A673 (cell line): ENCODE measurements at regions not wholly inside any gene's neighbourhood (a gene's known extent, or its start where the extent isn't known, plus 50 kb on each side); places are given as distances from the start of the nearest gene placed in this dataset.

Source experiments
- BruUV-seq: library from RNA; stranded (reverse); fragments of 400-500 nt; replicated peaks from 2 replicates; lab custom pipeline; 2021; lab: Mats Ljungman, UMichigan
- CTCF ChIA-PET: fragments of 300-600 bp; sonication (Branson Sonifier 250); formaldehyde crosslinking; loops from one replicate; lab custom pipeline; 2022; ENCODE audit warnings: antibody characterized with exemption; lab: Charles Lee
- POLR2A ChIA-PET: fragments of 300-600 bp; sonication (Branson Sonifier 250); formaldehyde crosslinking; loops from one replicate; lab custom pipeline; 2022; ENCODE audit warnings: antibody characterized with exemption; ENCODE audit not compliant: low non-redundant PET; lab: Charles Lee
- DNase-seq: peaks from one replicate; pipeline ENCODE4 v3.0.0-alpha.2; 2015; ENCODE audit warnings: low spot score
- H3K27ac ChIP-seq: fragments of 200-600 bp; sonication (generic); 2 replicates; pipeline ENCODE4 v1.5.1; 2016; ENCODE audit warnings: mixed run types, low read depth, mild to moderate bottlenecking, mixed read lengths, antibody characterized with exemption, low read length; ENCODE audit not compliant: poor library complexity, severe bottlenecking
- H3K27me3 ChIP-seq: fragments of 200-600 bp; sonication (generic); replicated peaks from 2 replicates; pipeline ENCODE4 v1.6.1; 2017; ENCODE audit warnings: mixed run types, low read depth, mild to moderate bottlenecking, mixed read lengths, antibody characterized with exemption, low read length; ENCODE audit not compliant: insufficient read depth, poor library complexity
- H3K36me3 ChIP-seq: fragments of 200-600 bp; sonication (generic); 2 replicates; pipeline ENCODE4 v1.6.1; 2016; ENCODE audit warnings: mixed run types, mild to moderate bottlenecking, mixed read lengths, antibody characterized with exemption, low read length; ENCODE audit not compliant: insufficient read depth, poor library complexity, severe bottlenecking
- H3K4me1 ChIP-seq: fragments of 200-600 bp; sonication (generic); 2 replicates; pipeline ENCODE4 v1.6.1; 2017; ENCODE audit warnings: mixed run types, mild to moderate bottlenecking, mixed read lengths, antibody characterized with exemption, low read length; ENCODE audit not compliant: insufficient read depth, poor library complexity, severe bottlenecking
- H3K4me3 ChIP-seq: fragments of 200-600 bp; sonication (generic); 2 replicates; pipeline ENCODE4 v1.5.1; 2016; ENCODE audit warnings: low read depth, mixed run types, mild to moderate bottlenecking, mixed read lengths, low read length; ENCODE audit not compliant: poor library complexity, severe bottlenecking
- H3K9me3 ChIP-seq: fragments of 200-600 bp; sonication (generic); 2 replicates; pipeline ENCODE4 v1.6.1; 2016; ENCODE audit warnings: mixed run types, low read depth, mild to moderate bottlenecking, mixed read lengths, antibody characterized with exemption, low read length; ENCODE audit not compliant: poor library complexity, severe bottlenecking
- CTCF ChIP-seq: fragments of 300-800, 200-600 bp; sonication (generic); conservative IDR thresholded peaks from 2 replicates; pipeline ENCODE4 v1.5.1; 2017; ENCODE audit warnings: low read depth, mild to moderate bottlenecking, antibody characterized with exemption, low read length, moderate library complexity, mixed read lengths
- EZH2 ChIP-seq: fragments of 200-600 bp; sonication (generic); IDR thresholded peaks from 2 replicates; pipeline ENCODE4 v1.6.1; 2017; ENCODE audit warnings: borderline replicate concordance, low read depth, mild to moderate bottlenecking, mixed read lengths, antibody characterized with exemption, low read length; ENCODE audit not compliant: poor library complexity, severe bottlenecking
- intact Hi-C: fragments of 100-400 bp; cut with micrococcal nuclease; formaldehyde crosslinking; loops from one replicate; pipeline ENCODE4 v1.10.0; 2022; ENCODE audit not compliant: unreplicated experiment

GRCh38 chr12:5177731-5178130, 134.1 kb downstream of the KCNA5 start:
- Histone ChIP-seq H3K4me1 (no peaks in the 10 kb centered on the region), H3K4me3 (no peak overlapping the region), H3K27ac (no peak overlapping the region), H3K27me3 (peaks cover 6% of the 10 kb centered on the region), H3K9me3 (no peaks in the 10 kb centered on the region), H3K36me3 (no peaks in the 10 kb centered on the region)
- BruUV-seq: no TSS peak
- CTCF ChIA-PET: no interaction called here
- intact Hi-C loops: no loop called here
- TF ChIP-seq EZH2: no peak
- TF ChIP-seq CTCF: no peak
- DNase-seq: no peak
- POLR2A ChIA-PET: no interaction called here

GRCh38 chr12:5178571-5178970, 134.9 kb downstream of the KCNA5 start:
- POLR2A ChIA-PET: no interaction called here
- DNase-seq: no peak
- no peak overlapping the region for H3K4me3 ChIP-seq
- intact Hi-C loops: no loop called here
- no TSS peak for BruUV-seq
- H3K9me3 ChIP-seq: no peaks in the 10 kb centered on the region
- H3K4me1 ChIP-seq: no peaks in the 10 kb centered on the region
- peaks cover 6% of the 10 kb centered on the region for H3K27me3 ChIP-seq
- no peak for TF ChIP-seq CTCF
- CTCF ChIA-PET: no interaction called here
- H3K27ac ChIP-seq: no peak overlapping the region
- H3K36me3 ChIP-seq: no peaks in the 10 kb centered on the region

- TF ChIP-seq EZH2 (no peak), CTCF (no peak)
- Histone ChIP-seq H3K36me3 (no peaks in the 10 kb centered on the region), H3K4me3 (no peak overlapping the region), H3K27ac (no peak overlapping the region), H3K4me1 (no peaks in the 10 kb centered on the region), H3K9me3 (no peaks in the 10 kb centered on the region), H3K27me3 (peaks cover 10% of the 10 kb centered on the region)
- intact Hi-C loops: no loop called here
- POLR2A ChIA-PET: no interaction called here
- no TSS peak for BruUV-seq
- DNase-seq: no peak
- CTCF ChIA-PET: no interaction called here
Measured at GRCh38 chr12:5180496-5180895, 136.8 kb downstream of the KCNA5 start.
